HK-2 (cell line): ENCODE measurements at regions not wholly inside any gene's neighbourhood (a gene's known extent, or its start where the extent isn't known, plus 50 kb on each side); places are given as distances from the start of the nearest gene placed in this dataset.
"Not testable (repeated sequence)": the region's sequence is repeated elsewhere in the genome, so short reads cannot be mapped to it uniquely, and the experiment has no call there.

Experiments used
- DNase-seq: peaks from one replicate; pipeline ENCODE4 v3.0.0-alpha.2; 2018; ENCODE audit not compliant: unreplicated experiment

DNA sequence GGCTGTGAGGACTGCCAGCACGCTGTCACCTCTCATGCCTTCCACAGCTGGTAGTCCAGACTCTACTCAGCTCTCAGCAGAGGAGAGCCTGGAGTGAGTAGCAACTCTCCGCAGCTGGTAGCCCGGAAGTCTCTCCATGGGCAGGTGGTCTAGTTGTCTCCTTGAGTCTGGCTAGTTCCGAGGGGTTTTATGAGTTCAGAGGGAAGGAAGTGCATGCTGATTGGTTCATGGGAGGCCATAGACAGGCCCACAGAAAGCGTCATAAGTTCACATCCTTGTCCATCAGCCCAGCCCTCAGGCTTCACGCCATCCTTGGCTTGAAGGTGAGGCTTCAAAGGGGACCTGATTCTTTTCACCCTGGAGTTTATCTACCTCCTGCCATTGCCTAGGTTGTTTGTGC, 2662.4 kb upstream of the PCDH20 start:
- no peak for DNase-seq

DNA sequence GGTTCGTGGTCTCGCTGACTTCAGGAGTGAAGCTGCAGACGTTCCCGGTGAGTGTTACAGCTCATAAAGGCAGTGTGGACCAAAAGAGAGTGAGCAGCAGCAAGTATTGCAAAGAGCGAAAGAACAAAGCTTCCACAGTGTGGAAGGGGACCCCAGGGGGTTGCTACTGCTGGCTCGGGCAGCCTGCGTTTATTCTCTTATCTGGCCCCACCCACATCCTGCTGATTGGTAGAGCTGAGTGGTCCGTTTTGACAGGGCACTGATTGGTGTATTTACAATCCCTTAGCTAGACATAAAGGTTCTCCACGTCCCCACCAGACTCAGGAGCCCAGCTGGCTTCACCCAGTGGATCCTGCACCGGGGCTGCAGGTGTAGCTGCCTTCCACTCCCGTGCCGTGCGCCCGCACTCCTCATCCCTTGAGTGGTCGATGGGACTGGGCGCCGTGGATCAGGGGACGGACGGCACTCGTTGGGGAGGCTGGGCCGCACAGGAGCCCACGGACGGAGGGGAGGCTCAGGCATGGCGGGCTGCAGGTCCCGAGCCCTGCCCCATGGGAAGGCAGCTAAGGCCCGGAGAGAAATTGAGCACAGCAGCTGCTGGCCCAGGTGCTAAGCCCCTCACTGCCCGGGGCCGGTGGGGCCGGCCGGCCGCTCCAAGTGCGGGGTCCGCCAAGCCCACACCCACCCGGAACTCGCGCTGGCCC, 2661.6 kb upstream of the PCDH20 start:
- not testable (repeated sequence) for DNase-seq

DNA sequence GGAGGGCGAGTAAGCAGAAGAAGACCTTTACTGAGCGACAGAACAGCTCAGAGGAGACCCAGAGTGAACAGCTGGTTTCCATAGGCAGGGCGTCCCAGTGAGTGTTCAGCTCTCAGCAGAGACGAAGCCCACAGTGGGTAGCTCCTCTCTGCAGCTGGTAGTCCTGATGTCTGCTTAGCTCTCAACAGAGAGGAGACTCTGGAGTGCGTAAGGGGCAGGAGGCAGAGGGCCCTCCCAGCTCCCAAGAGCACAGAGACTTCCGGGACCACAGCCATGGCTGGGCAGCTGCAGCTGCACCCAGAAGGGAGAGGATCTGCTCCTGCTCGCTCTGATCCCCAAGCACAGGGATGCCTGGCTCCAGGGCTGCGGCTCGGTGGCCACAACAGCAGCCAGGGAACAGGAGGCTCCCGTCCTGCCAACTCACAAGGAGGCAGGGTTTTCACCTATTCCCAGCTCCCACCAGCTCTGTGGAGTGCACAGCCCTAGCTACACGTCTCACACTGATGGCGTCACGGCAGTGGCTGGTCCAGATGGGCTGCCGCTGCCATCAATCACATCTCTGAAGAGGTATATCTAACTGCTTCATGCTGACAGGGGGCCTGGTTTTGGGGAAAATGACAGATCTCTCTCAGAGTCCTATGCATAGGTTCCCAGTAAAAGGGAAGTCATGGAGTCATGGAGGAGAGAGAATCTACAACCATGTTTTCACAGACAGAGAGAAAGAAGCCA, 2660.1 kb upstream of the PCDH20 start:
- no peak for DNase-seq

DNA sequence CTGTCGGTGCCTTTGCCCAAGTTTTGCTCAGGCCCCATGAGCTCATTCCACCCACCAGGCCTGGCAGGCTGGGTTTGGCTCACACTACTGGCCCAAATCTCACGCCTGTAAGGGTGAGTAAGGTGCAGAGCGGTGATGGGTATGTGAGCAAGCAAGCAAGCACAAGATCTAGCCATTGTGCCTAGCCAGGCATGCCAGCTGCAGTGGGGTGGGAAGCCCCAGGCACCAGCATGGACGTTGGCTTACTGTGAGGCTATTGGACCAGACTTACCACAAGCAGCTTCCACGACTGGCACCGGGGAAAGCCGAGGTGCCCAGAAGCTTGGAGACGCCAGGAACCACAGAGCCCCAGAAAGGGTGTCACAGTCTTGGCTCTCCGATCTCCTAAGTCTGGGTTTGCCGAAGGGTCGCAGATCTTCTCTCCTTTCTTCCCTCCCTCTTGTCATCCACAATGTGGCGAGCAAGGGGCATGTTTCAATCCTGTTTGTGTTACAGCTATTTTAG, 2659.4 kb upstream of the PCDH20 start:
- no peak for DNase-seq

DNA sequence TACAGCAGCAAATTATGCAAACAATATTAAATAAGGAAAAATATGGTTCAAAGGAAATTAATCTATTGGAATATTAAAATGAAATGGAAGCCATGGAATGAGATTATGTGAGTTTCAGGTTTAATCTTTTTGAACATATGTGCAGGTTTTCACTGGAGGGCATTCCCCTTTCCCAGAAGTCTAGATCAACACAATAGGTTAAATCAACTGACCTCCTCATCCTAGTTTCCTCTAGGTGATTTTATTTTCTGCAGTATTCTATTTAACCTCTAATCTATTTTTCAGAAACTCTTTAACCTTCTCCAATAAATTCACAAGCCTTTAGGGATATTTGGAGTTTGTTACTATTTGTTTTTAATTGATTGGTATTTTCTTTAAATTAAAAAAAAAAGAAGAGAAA, 2657.6 kb upstream of the PCDH20 start:
- no peak for DNase-seq

DNA sequence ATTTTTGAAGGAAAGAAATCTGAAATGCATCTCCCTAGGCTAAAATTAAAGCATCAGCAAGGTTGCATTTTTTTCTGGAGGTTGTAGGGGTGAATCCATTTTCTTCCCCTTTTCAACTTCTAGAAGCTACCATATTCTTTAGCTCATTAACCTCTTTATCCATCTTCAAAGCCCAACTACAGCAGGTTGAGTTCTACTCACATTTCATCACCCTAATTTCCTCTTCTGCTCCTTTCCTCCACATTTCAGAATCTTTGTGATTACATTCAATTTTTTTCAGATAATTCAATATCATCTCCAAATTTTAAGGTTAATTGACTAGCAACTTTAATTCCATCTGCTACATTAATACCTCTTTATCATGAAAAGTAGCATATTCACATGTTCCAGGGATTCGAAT, 2655.7 kb upstream of the PCDH20 start:
- no peak for DNase-seq

DNA sequence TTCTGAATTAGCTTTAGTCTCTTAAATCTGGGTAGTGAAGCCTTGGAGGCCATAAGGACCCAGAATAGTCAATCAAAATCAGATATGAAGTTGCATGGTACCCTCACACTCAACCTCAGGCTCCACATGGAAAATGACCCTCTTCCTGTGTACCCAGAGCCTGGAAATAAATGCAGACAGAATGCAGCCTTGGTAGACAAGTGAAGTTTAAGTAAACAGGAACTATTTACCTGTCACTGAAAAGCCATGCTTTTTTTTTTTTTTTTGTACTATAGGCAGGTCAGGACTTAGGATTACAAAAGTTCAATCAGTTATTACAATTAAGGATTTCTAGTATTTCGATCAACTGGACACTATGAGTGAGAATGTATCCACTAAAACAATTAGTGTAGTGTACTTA, 2654.2 kb upstream of the PCDH20 start:
- no peak for DNase-seq

DNA sequence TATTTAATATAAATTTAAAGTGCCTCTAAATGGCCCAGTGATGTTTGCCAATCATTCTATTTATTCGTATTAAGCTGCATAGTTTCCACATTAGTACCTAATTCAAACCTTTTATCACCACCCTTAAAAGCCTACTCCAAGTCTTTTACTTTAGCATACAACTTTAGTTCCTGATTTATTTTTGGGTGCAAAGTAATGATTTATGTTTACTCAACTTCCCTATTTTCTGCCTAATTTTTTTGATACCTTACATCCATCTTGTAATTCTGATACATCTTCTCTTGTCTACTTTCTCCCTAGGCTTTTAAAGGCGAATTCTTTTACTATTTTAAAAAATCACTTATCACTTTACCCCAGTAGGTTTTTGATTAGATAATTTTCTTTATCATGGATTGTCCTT, 2651.1 kb upstream of the PCDH20 start:
- no peak for DNase-seq

DNA sequence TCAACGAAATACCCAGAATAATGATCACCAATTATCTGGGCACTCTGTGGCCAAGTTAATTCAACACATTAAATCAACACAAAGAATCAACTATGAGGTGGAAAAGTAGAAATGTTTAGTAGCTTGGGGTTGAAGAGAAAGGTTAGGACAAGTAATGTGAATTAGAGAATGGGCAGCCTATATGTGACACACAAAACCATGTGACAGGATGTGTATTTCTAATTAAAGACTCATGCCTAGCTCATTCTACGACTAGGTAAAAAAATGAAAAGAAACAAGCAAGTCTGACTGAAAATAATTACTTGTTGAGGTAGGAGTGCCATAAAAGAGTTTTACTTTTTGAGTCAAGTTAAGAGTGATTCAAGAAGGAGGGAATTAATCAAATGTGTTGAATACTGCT, 2646.0 kb upstream of the PCDH20 start:
- DNase-seq, result no peak

DNA sequence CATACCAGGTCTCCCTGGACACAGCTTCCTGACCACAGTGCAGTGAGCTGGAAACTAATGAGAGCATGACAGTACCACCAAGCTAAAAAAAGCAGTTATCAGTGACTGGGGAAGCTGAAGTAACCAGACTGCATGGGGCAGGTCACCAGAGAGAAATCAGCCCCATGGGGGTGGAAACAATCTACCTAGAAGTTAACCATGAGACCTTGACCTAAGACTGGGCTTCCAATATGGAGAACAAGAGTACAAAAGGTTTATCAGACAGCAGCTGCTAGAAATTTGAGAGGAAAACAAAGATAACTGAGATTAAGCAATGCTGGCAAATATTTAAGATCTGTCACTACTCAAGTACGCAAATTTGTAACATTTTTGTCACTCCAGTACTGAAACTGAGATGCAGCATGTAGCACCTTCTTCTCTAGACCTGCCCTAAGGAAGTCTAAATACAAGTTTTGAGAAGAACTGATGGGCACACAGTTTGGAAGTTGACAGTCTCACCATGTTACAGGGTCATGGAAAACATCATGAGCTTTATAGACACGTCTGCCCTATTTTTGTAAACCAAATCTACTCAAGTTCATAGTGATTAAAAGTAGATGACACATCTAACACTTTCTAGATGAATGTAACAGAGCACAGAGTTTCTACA, 2641.8 kb upstream of the PCDH20 start:
- DNase-seq, result no peak

DNA sequence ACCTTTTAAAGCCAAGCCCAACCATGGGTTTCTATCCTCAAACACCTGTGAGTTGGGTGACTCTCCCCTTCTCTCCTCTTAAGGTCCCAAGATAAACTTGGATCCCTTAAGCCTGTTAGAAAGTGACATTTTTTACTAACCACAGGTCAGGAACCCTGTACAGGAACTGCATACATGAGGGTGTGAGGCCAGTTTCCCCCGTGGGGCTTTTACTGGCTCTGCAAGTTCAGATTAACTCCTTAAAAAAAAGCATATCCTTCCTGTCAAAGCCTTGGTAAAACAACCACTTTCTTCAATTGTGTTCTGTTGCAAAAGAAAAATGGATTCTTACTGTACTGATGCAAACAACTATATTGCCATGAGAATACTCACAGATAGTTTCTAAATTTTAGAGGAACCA, 2638.7 kb upstream of the PCDH20 start:
- no peak for DNase-seq

DNA sequence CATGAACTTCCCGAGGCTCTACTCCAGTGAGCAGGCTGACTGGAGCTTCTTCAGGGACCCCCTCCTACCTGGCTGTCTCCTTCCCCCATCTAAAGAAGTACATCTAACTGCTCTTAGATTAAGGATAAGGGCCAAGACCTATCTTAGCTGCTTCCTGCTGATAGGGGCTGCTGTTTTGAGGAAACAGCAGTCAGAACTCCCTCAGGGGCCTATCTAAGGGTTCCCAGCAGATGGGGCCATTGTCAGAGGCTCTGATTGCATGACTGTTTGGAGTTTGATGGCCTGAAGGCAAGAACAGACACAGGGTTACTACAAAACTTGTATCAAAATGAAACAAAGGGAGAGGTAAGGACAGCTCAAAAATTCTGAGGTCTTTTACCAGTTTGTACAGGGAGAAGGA, 2636.9 kb upstream of the PCDH20 start:
- DNase-seq, result no peak

DNA sequence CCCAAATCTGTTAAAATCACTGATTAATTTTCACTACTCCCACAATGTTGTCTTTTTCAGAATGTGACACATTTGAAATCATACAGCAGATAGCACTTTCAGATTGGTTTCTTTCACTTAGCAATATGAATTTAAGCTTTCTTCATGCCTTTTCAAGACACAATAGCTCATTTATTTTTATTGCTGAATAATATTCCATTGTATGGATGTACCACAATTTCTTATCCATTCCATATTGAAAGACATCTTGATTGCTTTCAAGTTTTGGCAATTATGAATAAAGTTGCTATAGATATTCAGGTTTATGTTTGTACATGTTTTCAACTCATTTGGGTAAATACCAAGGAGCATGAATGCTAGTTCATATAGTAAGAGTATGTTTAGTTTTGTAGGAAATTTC, 2635.6 kb upstream of the PCDH20 start:
- DNase-seq, result no peak

DNA sequence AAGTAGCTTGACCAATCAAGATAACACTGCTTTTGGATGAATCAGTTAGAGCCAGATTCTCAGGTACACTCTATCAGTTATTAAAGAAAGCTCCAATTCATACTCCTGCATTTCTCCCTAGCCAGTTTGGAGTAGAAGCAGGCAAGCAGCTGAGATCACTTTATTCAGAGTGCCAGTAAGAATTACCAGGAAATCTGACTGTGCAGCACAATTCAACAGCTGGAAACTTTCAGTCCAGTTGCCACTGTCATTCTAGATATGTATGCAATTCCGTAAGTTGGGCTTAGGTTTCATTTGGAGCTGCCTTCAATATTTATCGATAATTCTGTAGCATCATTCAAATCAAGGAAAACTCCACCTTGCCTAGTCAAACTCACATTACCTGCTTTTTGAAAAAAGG, 2625.6 kb upstream of the PCDH20 start:
- no peak for DNase-seq

DNA sequence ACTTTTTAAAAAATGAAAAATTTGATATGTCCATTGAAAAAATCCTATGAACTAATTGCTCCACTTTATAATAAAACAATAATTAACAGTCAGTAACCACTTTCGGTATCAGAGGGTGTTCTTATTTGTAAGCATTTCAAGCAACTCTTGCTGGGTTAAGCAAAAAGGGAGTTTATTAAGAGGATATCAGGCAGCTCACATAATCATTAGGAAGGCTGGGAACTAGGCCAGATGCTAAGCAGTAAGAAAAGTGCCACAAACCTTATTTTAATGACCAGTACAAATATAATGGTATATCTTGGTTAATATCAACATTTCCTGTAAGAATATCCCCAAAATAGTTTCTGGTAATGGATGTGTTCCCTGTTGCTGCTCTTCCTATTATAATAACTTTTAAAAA, 2618.3 kb upstream of the PCDH20 start:
- no peak for DNase-seq

DNA sequence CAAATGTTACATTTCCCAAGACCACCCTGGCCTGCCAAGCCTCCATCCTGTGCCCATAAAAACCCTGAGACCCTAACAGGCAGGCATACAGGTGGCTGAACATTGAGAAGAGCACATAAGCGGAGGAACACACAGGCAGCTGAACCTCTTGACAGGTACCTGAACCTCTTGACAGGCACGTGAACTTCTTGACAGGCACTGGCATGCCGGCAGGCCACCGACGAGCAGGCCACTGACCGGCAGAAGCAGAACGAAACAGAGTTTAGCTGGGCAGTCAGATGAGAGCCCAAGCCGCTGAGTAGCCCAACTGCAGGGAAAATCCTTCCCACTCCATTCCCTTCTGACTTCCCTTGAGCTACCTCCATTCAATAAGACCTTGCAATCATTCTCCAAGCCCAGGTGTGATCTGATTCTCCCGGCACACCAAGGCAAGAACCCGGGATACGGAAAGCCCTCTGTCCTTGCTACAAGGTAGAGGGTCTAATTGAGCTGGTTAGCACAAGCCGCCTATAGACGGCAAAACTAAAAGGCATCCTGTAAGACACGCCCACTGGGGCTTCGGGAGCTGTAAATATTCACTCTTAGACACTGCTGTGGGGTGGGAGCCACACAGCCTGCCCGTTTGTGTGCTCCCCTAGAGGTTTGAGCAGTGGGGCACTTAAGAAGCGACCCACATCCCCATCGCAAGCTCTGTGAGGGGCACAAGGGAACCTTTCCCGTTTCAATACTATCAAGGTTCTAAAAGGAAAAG, 2613.9 kb upstream of the PCDH20 start:
- no peak for DNase-seq

DNA sequence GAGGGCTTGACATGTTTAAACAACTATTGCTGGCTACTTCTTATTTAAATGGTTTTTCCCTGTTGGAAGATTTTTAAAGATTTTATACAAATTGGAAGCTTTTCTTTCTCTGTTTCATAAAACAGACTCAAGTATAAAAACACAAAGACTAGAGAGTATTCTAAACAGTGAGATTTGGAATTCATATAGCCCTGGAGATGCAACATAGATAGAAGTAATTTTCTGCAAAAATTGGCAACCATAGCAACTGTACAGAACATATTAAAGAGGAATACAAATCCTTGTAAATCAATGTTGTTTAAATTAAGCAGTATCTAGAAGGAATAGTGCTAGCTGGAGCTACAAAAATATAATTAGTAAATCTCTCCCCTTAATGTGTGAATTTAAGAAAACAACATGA, 2612.9 kb upstream of the PCDH20 start:
- no peak for DNase-seq

DNA sequence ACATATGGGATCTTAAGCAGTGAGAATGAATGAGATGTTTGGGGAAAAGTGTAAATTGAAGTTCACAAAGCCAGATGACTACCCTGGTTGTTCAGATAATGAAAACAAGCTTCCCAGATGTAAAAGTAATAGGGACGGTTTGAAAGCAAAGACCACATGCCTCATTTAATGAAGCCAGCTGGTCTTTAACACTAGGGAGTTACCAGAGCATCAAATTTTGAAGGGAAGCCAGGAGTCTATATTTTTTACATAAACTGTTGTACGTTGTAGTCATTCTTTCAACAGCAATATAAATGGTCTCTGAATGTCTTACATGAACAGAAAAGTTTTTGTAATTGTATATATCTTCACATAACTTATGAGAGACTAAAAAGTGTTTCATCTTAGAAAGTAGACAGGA, 2604.5 kb upstream of the PCDH20 start:
- DNase-seq, result no peak

DNA sequence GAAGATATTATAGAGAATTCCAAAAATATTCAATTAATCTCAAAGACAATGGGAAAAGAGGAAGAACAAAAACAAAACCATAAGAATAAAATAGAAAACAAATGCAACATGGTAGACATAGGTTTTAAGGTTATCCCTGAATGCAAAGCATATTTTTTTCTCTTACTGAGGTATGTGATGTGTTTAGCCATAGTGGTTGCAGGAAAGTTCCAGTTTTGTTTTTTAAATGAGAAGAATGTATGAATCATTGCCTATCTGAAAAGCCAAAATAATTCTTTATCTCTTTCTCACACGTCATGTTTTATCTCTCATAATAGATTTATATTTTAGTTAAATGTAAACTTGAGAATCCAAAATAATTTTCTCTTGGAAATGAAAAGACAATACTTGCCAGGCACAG, 2591.7 kb upstream of the PCDH20 start:
- no peak for DNase-seq

DNA sequence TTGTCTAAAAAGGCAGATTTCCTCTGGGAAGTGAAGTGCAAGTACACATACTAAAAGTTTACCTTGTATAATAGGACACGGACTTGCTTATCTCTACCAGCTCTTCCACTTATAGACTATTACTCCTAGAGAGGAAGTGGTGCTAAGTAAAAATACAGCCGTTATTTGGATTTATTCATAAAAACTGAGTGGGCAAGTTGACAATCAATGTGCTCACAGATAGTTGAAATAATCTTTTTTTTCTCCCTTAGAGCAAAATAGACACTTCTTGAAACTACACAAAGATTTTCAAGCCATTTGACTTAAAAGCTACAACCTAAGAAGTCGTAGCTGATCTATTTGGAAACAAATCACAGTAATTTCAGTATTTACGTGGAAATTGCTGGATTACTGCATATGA, 2584.7 kb upstream of the PCDH20 start:
- no peak for DNase-seq

DNA sequence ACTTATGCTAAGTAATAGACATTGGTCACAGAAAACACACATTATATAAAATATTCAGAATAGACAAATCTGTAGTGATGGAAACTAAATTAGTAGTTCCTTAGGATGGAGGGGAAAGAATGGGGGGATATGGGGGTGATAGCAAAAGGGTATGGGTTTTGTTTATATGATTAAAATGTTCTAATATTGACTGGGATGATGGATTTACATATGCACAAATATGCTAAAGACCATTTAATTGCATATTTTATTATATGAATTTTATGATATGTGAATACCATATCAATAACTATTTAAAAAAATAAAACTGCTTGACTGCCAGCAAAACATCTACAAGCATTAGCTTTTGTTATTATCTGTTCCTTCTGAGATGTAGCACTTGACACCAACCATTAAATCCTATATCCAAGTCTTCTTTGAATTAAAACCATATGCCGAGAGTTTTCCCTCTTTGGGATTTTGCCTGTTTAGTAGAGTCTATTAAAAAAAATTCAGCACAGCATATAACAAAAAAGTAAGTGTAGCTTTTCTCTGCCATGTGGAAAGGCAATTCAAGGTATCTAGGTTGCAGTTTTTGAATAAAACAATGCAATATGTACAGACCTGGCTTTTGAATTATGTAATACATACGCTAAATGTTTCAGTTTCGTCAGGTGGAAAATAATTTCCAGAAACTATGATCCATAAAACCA, 2584.1 kb upstream of the PCDH20 start:
- no peak for DNase-seq

DNA sequence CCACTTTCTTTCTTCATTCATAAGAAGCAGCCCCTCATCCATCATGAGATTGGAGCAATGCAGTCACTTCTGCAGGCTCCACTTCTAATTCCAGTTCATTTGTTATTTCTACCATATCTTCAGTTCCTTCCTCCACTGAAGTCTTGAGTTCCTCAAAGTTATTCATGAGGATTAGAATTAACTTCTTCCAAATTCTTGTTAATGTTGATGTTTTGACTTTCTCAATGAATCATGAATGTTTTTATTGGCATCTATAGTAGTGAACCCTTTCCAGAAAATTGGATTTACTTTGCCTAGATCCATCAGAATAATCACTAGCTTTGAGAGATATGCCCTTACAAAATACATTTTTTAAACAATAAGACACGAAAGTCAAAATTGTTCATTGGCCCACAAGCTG, 2567.7 kb upstream of the PCDH20 start:
- DNase-seq, result no peak
